Vagina (tissue), 2 donors: ENCODE measurements at regions not wholly inside any gene's neighbourhood (a gene's known extent, or its start where the extent isn't known, plus 50 kb on each side); places are given as distances from the start of the nearest gene placed in this dataset.

Source experiments
- POLR2A ChIP-seq, 2 donors: fragments of 450-650 bp; IDR thresholded peaks; one replicate each; pipeline ENCODE4 v1.6.1; 2017; ENCODE audit warnings: antibody characterized with exemption in 2 of 2, mild to moderate bottlenecking in 2 of 2, moderate library complexity in 2 of 2
- POLR2AphosphoS5 ChIP-seq, 2 donors: sonication (generic); formaldehyde crosslinking; IDR thresholded peaks; one replicate each; pipeline ENCODE4 v1.9.0; 2017; ENCODE audit warnings: antibody characterized with exemption in 2 of 2, mild to moderate bottlenecking in 2 of 2, low read depth in 1 of 2; ENCODE audit not compliant: insufficient read depth in 1 of 2
- TF ChIP-seq, protein P1 (sequence below), 3 experiments: fragments of 450-650 bp in 2 of 3; fragments of 200-600 bp in 1 of 3; sonication (generic) in 1 of 3; IDR thresholded peaks; one replicate each; pipeline ENCODE4 v1.5.1; 2017 to 2019; ENCODE audit warnings: antibody characterized with exemption in 3 of 3, mild to moderate bottlenecking in 2 of 3, moderate library complexity in 2 of 3

DNA sequence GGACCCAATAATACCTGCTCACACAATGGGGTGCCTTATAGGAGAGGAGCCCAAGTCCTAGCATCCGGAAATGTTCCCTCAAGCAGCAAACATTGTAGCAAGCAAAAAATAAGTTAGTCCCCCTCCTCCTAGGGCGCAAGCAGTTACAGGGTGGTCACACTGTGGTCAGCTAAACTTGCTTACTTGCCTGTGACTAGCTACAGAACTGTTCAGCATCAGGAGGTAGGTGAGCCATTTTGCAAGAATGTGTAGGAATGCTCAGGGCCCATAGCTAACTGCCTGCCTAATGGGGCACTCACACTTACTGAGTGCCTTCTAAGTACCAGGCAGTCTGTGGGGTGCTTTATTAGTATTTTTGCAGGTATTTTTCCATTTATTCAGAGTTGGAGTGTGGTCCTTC lies 154.6 kb upstream of the GRIN2B start:
- TF ChIP-seq, protein P1, sequence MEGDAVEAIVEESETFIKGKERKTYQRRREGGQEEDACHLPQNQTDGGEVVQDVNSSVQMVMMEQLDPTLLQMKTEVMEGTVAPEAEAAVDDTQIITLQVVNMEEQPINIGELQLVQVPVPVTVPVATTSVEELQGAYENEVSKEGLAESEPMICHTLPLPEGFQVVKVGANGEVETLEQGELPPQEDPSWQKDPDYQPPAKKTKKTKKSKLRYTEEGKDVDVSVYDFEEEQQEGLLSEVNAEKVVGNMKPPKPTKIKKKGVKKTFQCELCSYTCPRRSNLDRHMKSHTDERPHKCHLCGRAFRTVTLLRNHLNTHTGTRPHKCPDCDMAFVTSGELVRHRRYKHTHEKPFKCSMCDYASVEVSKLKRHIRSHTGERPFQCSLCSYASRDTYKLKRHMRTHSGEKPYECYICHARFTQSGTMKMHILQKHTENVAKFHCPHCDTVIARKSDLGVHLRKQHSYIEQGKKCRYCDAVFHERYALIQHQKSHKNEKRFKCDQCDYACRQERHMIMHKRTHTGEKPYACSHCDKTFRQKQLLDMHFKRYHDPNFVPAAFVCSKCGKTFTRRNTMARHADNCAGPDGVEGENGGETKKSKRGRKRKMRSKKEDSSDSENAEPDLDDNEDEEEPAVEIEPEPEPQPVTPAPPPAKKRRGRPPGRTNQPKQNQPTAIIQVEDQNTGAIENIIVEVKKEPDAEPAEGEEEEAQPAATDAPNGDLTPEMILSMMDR (IDR thresholded peaks at IDR 0.05) = no peak
- TF ChIP-seq POLR2A (IDR thresholded peaks at IDR 0.05) (no peak), POLR2AphosphoS5 (IDR thresholded peaks at IDR 0.05; ENCODE audit: insufficient read depth in 1 of 2, low read depth in 1 of 2) (no peak)
